HepG2 (cell line): ENCODE measurements at regions not wholly inside any gene's neighbourhood (a gene's known extent, or its start where the extent isn't known, plus 50 kb on each side); places are given as distances from the start of the nearest gene placed in this dataset.

Source experiments
- ATAC-seq: fragments of 200-7000 bp; cut with Tn5 transposase; 3 replicates; pipeline ENCODE4 v1.9.1; 2020; ENCODE audit warnings: mild to moderate bottlenecking, moderate library complexity
- BruUV-seq: library from RNA; stranded (reverse); fragments of 400-500 nt; replicated peaks from 2 replicates; lab custom pipeline; 2021; lab: Mats Ljungman, UMichigan
- CTCF ChIA-PET: fragments of 300-600 bp; formaldehyde crosslinking; extraction: SDS; loops from one replicate; lab custom pipeline; 2021; ENCODE audit warnings: low total read pairs, inconsistent platforms, low intra/inter-chr PET ratio; lab: Yijun Ruan, JAX
- POLR2A ChIA-PET: fragments of 350-600 bp; sonication (Branson Sonifier 250); formaldehyde crosslinking; loops from one replicate; lab custom pipeline; 2020; ENCODE audit warnings: antibody characterized with exemption, inconsistent platforms; lab: Yijun Ruan, JAX
- DNase-seq: peaks from one replicate; pipeline ENCODE4 v3.0.0-alpha.2; 2015; ENCODE audit warnings: low spot score
- FAIRE-seq: peaks from 3 replicates; lab custom pipeline; 2011; peaks lifted over from hg19 to GRCh38; lab: Jason Lieb, UNC
- H2AFZ ChIP-seq: one replicate; pipeline ENCODE4 v1.6.1; 2011; ENCODE audit warnings: low read length, inconsistent platforms
- H3K27ac ChIP-seq: fragments of 300-600 bp; 3 replicates; pipeline ENCODE4 v1.8.0; 2011; ENCODE audit warnings: mixed run types, mild to moderate bottlenecking, mixed read lengths, low read length, inconsistent platforms; ENCODE audit not compliant: insufficient read depth; ENCODE audit errors: extremely low read length
- H3K27me3 ChIP-seq, 2 experiments: fragments of 200-600 bp in 1 of 2; 2 replicates in 1 of 2; 3 replicates in 1 of 2; pipeline versions ENCODE4 v1.6.0 to v1.8.0; 2011; ENCODE audit warnings: low read length in 2 of 2, mild to moderate bottlenecking in 2 of 2, moderate library complexity in 2 of 2, inconsistent platforms in 1 of 2; ENCODE audit not compliant: insufficient read depth in 2 of 2, control insufficient read depth in 1 of 2
- H3K36me3 ChIP-seq, 2 experiments: fragments of 200-600 bp in 1 of 2; replicated peaks in 1 of 2; 2 replicates in 1 of 2; 3 replicates in 1 of 2; pipeline versions ENCODE4 v1.5.1 to v1.8.0; 2011; ENCODE audit warnings: low read length in 2 of 2, inconsistent platforms in 1 of 2; ENCODE audit not compliant: insufficient read depth in 2 of 2, control insufficient read depth in 1 of 2
- H3K4me1 ChIP-seq: 2 replicates; pipeline ENCODE4 v1.5.1; 2012; ENCODE audit warnings: low read length, inconsistent platforms; ENCODE audit not compliant: insufficient read depth
- H3K4me2 ChIP-seq: 2 replicates; pipeline ENCODE4 v1.6.0; 2011; ENCODE audit warnings: low read depth, low read length, inconsistent platforms
- H3K4me3 ChIP-seq, 3 experiments: fragments of 200-600 bp in 1 of 3; sonication (generic), shearing (Covaris generic) in 1 of 3; replicated peaks in 1 of 3; 2 replicates each; pipeline ENCODE4 v1.5.1; 2011 to 2016; ENCODE audit warnings: low read length in 3 of 3, inconsistent platforms in 2 of 3, low read depth in 2 of 3, mild to moderate bottlenecking in 2 of 3, control low read depth in 1 of 3, mixed read lengths in 1 of 3; ENCODE audit not compliant: insufficient read depth in 1 of 3
- H3K79me2 ChIP-seq: one replicate; pipeline ENCODE4 v1.6.1; 2011; ENCODE audit warnings: low read length, inconsistent platforms; ENCODE audit not compliant: insufficient read depth
- H3K9ac ChIP-seq: 2 replicates; pipeline ENCODE4 v1.6.0; 2011; ENCODE audit warnings: mild to moderate bottlenecking, low read depth, low read length, inconsistent platforms; ENCODE audit not compliant: insufficient read depth
- H3K9me3 ChIP-seq: 2 replicates; pipeline ENCODE4 v1.5.1; 2012; ENCODE audit warnings: mild to moderate bottlenecking, low read length
- H4K20me1 ChIP-seq: 2 replicates; pipeline ENCODE4 v1.6.0; 2011; ENCODE audit warnings: inconsistent platforms, mild to moderate bottlenecking, low read length, moderate library complexity; ENCODE audit not compliant: insufficient read depth
- AKAP8 ChIP-seq: sonication (generic); formaldehyde crosslinking; IDR thresholded peaks from 2 replicates; pipeline ENCODE4 v1.5.1; 2020; ENCODE audit warnings: mild to moderate bottlenecking, missing genetic modification reagents
- CHD2 ChIP-seq: IDR thresholded peaks from 2 replicates; pipeline ENCODE4 v1.6.1; 2011; ENCODE audit warnings: low read depth, low read length, improper control_type of control experiment
- FOXA3 ChIP-seq: IDR thresholded peaks from 2 replicates; pipeline ENCODE4 v1.6.1; 2016; ENCODE audit warnings: missing genetic modification reagents, missing compliant biosample characterization
- KLF6 ChIP-seq: IDR thresholded peaks from 2 replicates; pipeline ENCODE4 v1.8.0; 2016; ENCODE audit warnings: missing biosample characterization, missing genetic modification reagents
- PHF5A ChIP-seq: IDR thresholded peaks from one replicate; pipeline ENCODE4 v1.6.1; 2018; ENCODE audit warnings: low read depth, missing genetic modification reagents; ENCODE audit not compliant: unreplicated experiment
- RAD21 ChIP-seq: fragments of 450-650 bp; formaldehyde crosslinking; IDR thresholded peaks from 2 replicates; pipeline ENCODE4 v1.5.0; 2020; ENCODE audit warnings: mild to moderate bottlenecking
- SMC3 ChIP-seq: IDR thresholded peaks from 2 replicates; pipeline ENCODE4 v1.6.1; 2011; ENCODE audit warnings: low read length, improper control_type of control experiment
- STAG1 ChIP-seq: sonication (generic); formaldehyde crosslinking; IDR thresholded peaks from 2 replicates; pipeline ENCODE4 v1.4.0; 2020; ENCODE audit warnings: missing genetic modification reagents
- ZKSCAN1 ChIP-seq: fragments of 150-350 bp; IDR thresholded peaks from 2 replicates; pipeline ENCODE4 v1.6.1; 2014; ENCODE audit warnings: low read length
- ZNF503 ChIP-seq: sonication (generic); formaldehyde crosslinking; IDR thresholded peaks from 2 replicates; pipeline ENCODE4 v1.4.0; 2020; ENCODE audit warnings: missing genetic modification reagents
- ZNF574 ChIP-seq: sonication (generic); formaldehyde crosslinking; IDR thresholded peaks from 2 replicates; pipeline ENCODE4 v1.4.0; 2020; ENCODE audit warnings: missing genetic modification reagents
- whole genome bisulfite sequencing: methylation state at CpG from one replicate; pipeline ENCODE4 v1.1.6; 2017; ENCODE audit warnings: low lambda C conversion rate; 5-methylcytosine and 5-hydroxymethylcytosine counted together
- in situ Hi-C: cut with HindIII; loops from 2 replicates; pipeline ENCODE4 v1.10.0; 2017; ENCODE audit warnings: low pct_unique_long_range_greater_than_20kb; ENCODE audit not compliant: extremely low pct_ligation_motif_present
- intact Hi-C: fragments of 100-400 bp; cut with micrococcal nuclease; formaldehyde crosslinking; loops from one replicate; pipeline ENCODE4 v1.10.0; 2022; ENCODE audit not compliant: unreplicated experiment

DNA sequence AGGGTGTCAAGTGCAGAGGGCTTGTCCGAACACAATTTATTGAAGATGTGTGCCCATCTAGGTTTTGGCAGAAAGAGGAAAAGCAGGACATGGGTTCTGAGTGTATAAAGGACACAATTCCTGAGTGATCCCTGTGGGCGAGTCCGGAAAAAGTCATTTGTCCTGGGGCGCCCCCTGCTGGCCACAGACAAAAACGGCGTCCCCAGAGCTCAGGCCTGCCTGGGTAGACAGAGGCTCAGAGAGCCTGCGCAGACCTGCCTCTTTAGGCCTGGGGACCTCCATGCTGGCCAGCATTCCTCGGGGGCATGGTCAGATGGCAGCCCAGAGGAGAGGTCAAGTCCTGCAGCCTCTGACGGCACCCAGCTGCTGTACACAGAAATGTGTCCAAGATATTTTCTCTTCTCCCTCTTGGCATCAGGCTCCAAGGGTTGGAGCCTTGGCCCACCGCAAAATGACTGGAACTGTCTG, 65.5 kb upstream of the LRP8 start (continued):
- TF ChIP-seq FOXA3 (CRISPR knock-in tag) (no peak), RAD21 (CRISPR knock-in tag) (peak; percentile 89), SMC3 (peak; percentile 85), STAG1 (CRISPR knock-in tag) (peak; percentile 89)

DNA sequence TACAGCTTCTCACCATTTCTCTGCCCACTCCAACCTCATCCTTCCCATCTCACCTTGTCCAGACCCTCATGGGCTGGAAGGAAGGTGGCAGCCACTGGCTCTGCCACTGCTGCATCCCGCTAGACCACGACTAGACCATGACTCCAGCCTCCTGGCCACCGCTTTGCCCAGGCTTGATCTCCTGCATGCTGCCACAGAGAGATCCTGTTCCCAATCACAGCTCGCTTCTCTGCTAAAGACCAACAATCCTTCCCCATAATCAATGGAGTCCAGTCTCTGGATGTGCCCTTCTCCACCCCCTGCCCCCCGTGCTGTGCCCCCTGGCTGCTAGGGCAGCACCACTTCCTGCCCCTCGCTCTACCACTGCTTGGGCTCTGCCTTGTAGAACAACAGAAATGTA, 64.9 kb upstream of the DMRTB1 start:
- POLR2A ChIA-PET, result no interaction called here
- no peaks in the 10 kb centered on the region for H4K20me1 ChIP-seq
- no TSS peak for BruUV-seq
- H3K4me3 ChIP-seq, result no peak overlapping the region
- no peak overlapping the region for H3K4me2 ChIP-seq
- TF ChIP-seq PHF5A (no peak), ZNF503 (CRISPR knock-in tag) (no peak), AKAP8 (CRISPR knock-in tag) (no peak), CHD2 (no peak), KLF6 (no peak), ZNF574 (no peak), ZKSCAN1 (no peak)
- no peak overlapping the region for H2AFZ ChIP-seq
- no peaks in the 10 kb centered on the region for H3K4me1 ChIP-seq
- WGBS, result 25% methylated on average over 6 of the region's 6 CpGs
- no peak overlapping the region for H3K9ac ChIP-seq
- no peak overlapping the region for H3K27ac ChIP-seq
- no peak for DNase-seq
- H3K36me3 ChIP-seq, result no peaks in the 10 kb centered on the region
- ATAC-seq, result no peak
- H3K9me3 ChIP-seq, result no peaks in the 10 kb centered on the region
- in situ Hi-C loops (loop anchor here (5.0 kb wide), 1 partner anchor 117 kb away; no protein-coding TSS in a partner anchor), intact Hi-C loops (no loop called here)
- H3K27me3 ChIP-seq, result peaks cover 4 to 41% of the 10 kb centered on the region in 2 experiments; a peak in 3 of 5 replicates
- no peak for FAIRE-seq
- CTCF ChIA-PET, result interaction anchor here (3.6 kb wide), 1 partner anchor 116 kb away, joined by 47 read pairs; no protein-coding TSS in a partner anchor
- no peaks in the 10 kb centered on the region for H3K79me2 ChIP-seq
